HEK293T (cell line): ENCODE measurements at regions not wholly inside any gene's neighbourhood (a gene's known extent, or its start where the extent isn't known, plus 50 kb on each side); places are given as distances from the start of the nearest gene placed in this dataset.

Experiments
- ARNT ChIP-seq: fragments of 450-650 bp; IDR thresholded peaks from 2 replicates; pipeline ENCODE4 v1.6.1; 2017; ENCODE audit warnings: mild to moderate bottlenecking
- BHLHE40 ChIP-seq: fragments of 450-650 bp; IDR thresholded peaks from 2 replicates; pipeline ENCODE4 v1.6.1; 2016; ENCODE audit warnings: mild to moderate bottlenecking, moderate library complexity, borderline replicate concordance
- ELF4 ChIP-seq: fragments of 450-650 bp; IDR thresholded peaks from 2 replicates; pipeline ENCODE4 v1.6.1; 2017; ENCODE audit warnings: antibody characterized with exemption
- FOXA1 ChIP-seq: fragments of 450-650 bp; IDR thresholded peaks from 2 replicates; pipeline ENCODE4 v1.6.1; 2016; ENCODE audit warnings: mild to moderate bottlenecking
- FOXK2 ChIP-seq: fragments of 450-650 bp; IDR thresholded peaks from 2 replicates; pipeline ENCODE4 v1.6.1; 2016; ENCODE audit warnings: mild to moderate bottlenecking
- FOXM1 ChIP-seq: fragments of 450-650 bp; IDR thresholded peaks from 2 replicates; pipeline ENCODE4 v1.6.1; 2017; ENCODE audit warnings: mild to moderate bottlenecking, borderline replicate concordance
- HDGF ChIP-seq: fragments of 450-650 bp; IDR thresholded peaks from 2 replicates; pipeline ENCODE4 v1.6.1; 2017; ENCODE audit warnings: antibody characterized with exemption, borderline replicate concordance
- L3MBTL2 ChIP-seq: fragments of 450-650 bp; conservative IDR thresholded peaks from 2 replicates; pipeline ENCODE4 v1.6.1; 2016; ENCODE audit warnings: mild to moderate bottlenecking
- LEF1 ChIP-seq: fragments of 450-650 bp; IDR thresholded peaks from 2 replicates; pipeline ENCODE4 v1.6.1; 2017; ENCODE audit warnings: mild to moderate bottlenecking, borderline replicate concordance
- NFRKB ChIP-seq: fragments of 450-650 bp; IDR thresholded peaks from 2 replicates; pipeline ENCODE4 v1.6.1; 2016; ENCODE audit warnings: mild to moderate bottlenecking, moderate library complexity
- SP1 ChIP-seq: fragments of 450-650 bp; IDR thresholded peaks from 2 replicates; pipeline ENCODE4 v1.6.1; 2017
- SUZ12 ChIP-seq: fragments of 450-650 bp; IDR thresholded peaks from 2 replicates; pipeline ENCODE4 v1.6.1; 2016; ENCODE audit warnings: mild to moderate bottlenecking
- TARDBP ChIP-seq: fragments of 450-650 bp; IDR thresholded peaks from 2 replicates; pipeline ENCODE4 v1.6.1; 2016
- ZNF384 ChIP-seq: fragments of 450-650 bp; IDR thresholded peaks from 2 replicates; pipeline ENCODE4 v1.6.1; 2016

- TF ChIP-seq ZNF384 (no peak), SUZ12 (no peak), ELF4 (no peak), BHLHE40 (no peak), FOXM1 (no peak), FOXA1 (no peak), L3MBTL2 (no peak), ARNT (no peak), FOXK2 (no peak), TARDBP (no peak), SP1 (no peak), LEF1 (no peak), NFRKB (no peak), HDGF (no peak)
These were observed 91.4 kb upstream of the IRS2 start for GRCh38 chr13:109877809-109878208.
